Transverse colon (tissue), 4 donors: ENCODE measurements at regions not wholly inside any gene's neighbourhood (a gene's known extent, or its start where the extent isn't known, plus 50 kb on each side); places are given as distances from the start of the nearest gene placed in this dataset.

ENCODE experiments used
- EP300 ChIP-seq: sonication (generic); formaldehyde crosslinking; IDR thresholded peaks from one replicate; pipeline ENCODE4 v1.6.1; 2017; ENCODE audit warnings: antibody characterized with exemption, low read depth
- POLR2AphosphoS5 ChIP-seq, 3 donors: sonication (generic); formaldehyde crosslinking; IDR thresholded peaks; one replicate each; pipeline ENCODE4 v1.6.1; 2016; ENCODE audit warnings: antibody characterized with exemption in 3 of 3
- TF ChIP-seq, protein P1 (sequence below), 5 experiments: fragments of 200-600 bp in 3 of 5; fragments of 450-650 bp in 2 of 5; sonication (generic) in 3 of 5; IDR thresholded peaks; 1 replicate in 2 of 5; 2 replicates in 3 of 5; pipeline ENCODE4 v1.5.1; 2016 to 2017; ENCODE audit warnings: antibody characterized with exemption in 5 of 5, inconsistent platforms in 3 of 5, mild to moderate bottlenecking in 2 of 5, moderate library complexity in 1 of 5

- TF ChIP-seq, protein P1, sequence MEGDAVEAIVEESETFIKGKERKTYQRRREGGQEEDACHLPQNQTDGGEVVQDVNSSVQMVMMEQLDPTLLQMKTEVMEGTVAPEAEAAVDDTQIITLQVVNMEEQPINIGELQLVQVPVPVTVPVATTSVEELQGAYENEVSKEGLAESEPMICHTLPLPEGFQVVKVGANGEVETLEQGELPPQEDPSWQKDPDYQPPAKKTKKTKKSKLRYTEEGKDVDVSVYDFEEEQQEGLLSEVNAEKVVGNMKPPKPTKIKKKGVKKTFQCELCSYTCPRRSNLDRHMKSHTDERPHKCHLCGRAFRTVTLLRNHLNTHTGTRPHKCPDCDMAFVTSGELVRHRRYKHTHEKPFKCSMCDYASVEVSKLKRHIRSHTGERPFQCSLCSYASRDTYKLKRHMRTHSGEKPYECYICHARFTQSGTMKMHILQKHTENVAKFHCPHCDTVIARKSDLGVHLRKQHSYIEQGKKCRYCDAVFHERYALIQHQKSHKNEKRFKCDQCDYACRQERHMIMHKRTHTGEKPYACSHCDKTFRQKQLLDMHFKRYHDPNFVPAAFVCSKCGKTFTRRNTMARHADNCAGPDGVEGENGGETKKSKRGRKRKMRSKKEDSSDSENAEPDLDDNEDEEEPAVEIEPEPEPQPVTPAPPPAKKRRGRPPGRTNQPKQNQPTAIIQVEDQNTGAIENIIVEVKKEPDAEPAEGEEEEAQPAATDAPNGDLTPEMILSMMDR (IDR thresholded peaks at IDR 0.05) = no peak
- TF ChIP-seq POLR2AphosphoS5 (IDR thresholded peaks at IDR 0.05) = no peak
- no peak for TF ChIP-seq EP300
Measured at GRCh38 chr5:114898602-114899001, 271.1 kb downstream of the TRIM36 start.
